SKM-1 treated with dmso at 0.1 percent for 144 hours (cell line): ENCODE measurements at regions not wholly inside any gene's neighbourhood (a gene's known extent, or its start where the extent isn't known, plus 50 kb on each side); places are given as distances from the start of the nearest gene placed in this dataset.

Experiments used
- DNase-seq: peaks from one replicate; lab custom pipeline; 2025; ENCODE audit not compliant: unreplicated experiment; lab: John Stamatoyannopoulos, UW

GRCh38 chr15:98187549-98187948 is 227.0 kb downstream of the ARRDC4 start:
- DNase-seq: no peak

DNA sequence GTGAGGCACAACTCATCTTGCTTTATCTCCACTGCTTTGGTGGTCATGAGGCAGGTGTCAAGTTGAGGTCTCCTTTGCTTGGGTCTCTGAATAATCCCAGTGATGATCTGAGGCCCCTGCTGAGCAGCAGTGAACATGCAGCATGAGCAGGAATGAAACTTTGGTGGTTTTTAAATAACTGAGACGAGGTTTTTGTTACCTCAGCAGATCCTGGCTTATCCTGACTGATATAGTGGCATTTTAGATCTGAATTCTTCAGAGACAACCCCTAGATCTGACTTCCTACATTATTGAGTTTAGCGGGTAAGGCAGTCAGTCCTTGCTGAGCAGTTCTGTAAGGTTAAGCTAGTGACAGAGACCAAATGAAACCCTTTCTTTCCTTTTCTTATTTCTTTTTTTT is 230.4 kb downstream of the ARRDC4 start:
- DNase-seq: no peak

- no peak for DNase-seq
Measured at GRCh38 chr15:98195796-98196195, 235.3 kb downstream of the ARRDC4 start.

DNA sequence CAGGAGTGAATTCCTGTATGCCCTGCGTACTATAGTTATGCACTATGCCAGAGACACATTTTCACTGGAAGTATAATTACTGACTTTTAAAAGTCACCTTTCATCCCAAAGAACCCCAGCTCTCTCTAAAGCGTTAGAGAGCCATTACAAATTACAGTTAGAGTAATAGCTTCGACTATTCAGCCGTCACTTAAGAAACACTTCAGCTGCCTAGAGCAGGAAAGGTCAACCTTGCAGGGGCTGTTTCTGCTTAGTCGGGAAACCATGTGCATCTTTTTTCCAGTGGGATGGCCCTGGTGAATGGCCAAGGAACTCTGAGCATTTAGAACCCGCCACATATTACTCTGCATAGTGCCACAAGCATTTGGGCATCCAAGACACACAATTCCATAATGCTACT is 235.9 kb downstream of the ARRDC4 start:
- no peak for DNase-seq

- DNase-seq: no peak
Measured at GRCh38 chr15:98202256-98202655, 241.8 kb downstream of the ARRDC4 start.

DNA sequence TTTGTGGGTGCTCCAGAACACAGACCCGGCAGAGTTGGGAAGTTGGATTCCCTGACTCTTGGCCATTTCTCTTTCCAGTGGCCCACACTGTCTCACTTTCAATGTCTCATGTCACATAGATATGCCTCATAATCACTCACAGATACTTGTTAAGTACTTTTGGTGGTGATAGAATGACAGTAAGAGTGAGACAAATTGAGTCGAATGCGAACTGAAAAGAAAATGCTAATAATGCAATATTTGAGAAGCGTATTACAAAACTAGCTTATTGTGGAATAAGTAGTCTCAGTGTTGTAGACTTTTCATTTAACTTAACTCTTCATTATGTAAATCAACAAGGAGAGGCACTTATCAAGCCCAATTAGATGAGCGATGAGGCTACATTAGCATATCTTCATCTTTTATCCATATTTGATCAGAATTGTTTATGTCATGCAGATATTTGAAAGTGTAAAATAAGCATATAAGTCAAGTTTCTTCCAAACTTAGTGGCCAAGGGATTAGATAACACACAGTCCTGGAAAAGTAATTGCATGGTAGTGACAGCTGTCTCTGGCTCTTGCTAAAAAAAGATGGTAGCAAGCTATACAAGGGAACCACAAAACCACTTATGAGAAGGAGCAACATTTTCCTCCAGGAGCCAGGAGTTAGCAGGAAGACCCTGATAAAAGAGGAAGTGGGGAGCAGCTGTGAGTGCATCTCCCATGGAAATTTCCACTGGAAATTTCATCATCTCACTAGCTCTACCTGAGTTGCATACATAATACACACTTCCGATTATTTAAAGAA is 243.6 kb downstream of the ARRDC4 start:
- DNase-seq: no peak

DNA sequence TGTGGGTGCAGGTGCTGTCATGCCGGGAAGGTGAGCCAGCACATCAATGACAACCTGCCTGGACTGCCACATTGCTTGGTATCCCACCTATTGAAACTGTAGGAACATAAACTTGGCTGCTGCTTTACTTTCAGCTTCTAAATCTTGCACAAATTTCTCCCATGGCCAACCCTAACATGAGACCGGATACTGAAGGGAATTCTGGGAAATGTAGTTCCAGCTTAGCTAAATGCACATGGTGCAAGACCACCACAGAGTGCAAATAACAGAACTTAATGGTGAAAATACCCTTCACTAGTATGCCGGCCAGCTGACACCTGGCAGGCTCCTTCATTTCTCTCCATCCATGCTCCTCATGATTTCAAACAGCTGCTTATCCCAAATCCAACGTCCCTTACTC is 247.4 kb downstream of the ARRDC4 start:
- DNase-seq: no peak

DNA sequence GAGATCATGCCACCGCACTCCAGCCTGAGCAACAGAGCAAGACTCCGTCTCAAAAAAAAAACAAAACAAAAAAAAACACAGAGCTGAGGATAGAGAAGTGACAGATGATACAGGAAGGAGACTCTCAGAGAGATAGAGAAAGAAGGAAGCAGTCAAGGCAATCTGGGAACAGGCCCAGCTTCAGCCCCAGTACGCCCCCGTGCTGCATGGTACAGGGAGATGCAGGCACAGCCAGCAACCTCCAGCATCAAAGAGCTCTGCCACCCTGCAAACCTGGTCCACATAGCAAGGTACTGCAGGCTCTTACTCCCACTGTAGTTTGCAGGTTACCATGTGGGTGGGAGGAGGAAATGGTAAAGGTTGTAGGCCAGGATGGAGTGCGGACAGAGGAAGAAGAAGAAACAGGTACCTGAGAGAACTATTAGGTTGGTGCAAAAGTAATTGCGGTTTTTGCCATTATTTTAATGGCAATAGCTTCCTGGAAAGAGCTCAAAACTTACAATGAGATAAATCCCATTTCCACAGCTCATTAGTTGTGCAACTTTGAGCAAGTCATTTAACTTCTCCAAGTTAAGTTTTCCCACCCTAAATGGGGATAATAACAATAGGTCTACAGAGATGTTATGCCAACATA is 253.0 kb downstream of the ARRDC4 start:
- DNase-seq: no peak

DNA sequence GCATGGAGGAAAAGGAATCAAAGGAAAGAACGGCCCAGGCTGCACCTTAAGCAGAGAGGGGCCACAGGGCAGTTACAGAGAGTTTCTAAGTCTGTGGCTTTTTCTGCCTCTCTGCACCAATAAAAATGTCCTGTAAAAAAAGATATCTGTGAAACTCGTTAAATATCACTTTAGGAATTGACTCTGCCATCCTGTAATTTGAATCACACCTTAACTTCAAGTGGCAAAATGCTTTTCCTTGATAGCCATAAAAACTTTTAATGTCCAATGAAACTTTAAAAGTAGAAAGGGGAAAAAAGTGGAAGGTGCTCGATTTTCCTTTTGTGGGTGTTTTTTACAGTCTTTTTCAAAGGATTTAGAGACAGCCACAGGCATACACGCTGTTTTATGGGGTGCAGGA is 255.7 kb downstream of the ARRDC4 start:
- DNase-seq: no peak

DNA sequence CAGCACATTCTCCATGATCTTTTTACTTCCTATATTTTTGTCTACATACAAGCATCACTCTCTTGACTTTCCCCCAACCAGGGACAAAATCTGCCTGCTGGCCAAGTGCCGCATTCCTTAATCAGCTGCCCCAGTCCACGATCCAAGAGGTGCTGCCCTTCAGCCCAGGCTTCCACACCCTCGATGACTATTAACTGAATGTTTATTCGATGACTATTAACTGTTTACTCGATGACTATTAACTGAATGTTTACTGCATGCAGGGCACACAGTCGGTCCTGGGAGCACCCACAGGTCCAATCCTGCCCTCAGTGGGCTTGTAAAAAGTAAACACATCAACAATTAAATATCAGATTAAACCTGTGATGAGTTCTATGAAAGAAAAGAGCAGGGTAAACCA is 256.9 kb downstream of the ARRDC4 start:
- DNase-seq: no peak

- no peak for DNase-seq
Measured at GRCh38 chr15:98221144-98221543, 260.6 kb downstream of the ARRDC4 start.

DNA sequence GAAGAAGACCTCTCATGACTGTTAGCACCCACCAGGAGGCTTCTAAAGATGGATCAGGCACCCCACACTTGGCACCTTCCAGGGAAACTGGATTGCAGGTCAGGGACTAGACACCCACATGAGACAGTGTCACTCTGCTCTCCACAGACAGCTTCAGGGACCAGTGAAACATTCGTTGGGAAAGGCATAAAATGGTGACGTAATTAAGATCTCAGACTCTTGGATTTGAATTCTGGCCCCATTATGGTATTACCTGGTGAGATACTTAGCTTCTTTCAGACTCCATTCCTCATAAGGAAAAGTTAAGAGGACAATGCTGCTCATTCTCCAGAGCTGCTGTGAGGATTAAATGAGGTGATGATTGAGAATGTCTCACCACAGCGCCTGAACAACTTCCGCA is 261.1 kb downstream of the ARRDC4 start:
- DNase-seq: no peak

DNA sequence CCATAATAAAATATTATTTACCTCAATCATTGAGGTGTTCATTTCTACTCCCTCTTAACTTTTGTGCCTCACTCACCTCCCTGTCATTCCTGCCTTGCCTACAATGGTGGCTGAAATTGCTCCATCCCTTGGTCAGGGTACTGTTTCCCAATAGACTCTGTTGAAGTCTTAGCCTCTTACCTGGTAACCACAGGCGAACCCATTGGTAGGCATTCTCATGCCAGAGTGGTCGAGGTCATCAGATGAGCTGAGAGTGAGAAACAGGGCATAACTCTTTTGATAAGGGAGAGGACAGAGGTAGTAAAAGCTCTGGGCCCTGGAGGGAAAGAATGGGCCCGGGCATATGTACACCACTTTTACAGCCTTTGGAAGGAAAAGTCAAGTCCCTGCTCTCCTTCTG is 265.6 kb downstream of the ARRDC4 start:
- no peak for DNase-seq

DNA sequence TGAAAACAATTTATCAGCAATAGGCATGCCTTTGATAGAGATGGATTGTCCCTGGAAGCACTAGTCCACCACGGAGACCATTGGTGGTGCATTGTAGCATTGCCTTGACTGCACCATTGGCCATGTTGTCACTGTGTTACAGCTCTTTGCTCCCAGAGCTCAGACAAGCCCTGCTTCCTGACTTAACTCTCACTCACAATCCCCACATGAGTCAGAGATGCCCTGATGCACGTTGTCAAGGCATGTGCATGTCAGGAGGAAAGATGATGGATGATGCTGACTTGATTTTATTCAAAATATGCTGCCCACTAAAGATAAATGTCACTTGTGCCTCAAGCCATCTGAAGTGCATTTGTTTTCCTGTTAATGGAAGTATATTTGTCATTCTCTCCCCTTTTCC is 266.1 kb downstream of the ARRDC4 start:
- no peak for DNase-seq

DNA sequence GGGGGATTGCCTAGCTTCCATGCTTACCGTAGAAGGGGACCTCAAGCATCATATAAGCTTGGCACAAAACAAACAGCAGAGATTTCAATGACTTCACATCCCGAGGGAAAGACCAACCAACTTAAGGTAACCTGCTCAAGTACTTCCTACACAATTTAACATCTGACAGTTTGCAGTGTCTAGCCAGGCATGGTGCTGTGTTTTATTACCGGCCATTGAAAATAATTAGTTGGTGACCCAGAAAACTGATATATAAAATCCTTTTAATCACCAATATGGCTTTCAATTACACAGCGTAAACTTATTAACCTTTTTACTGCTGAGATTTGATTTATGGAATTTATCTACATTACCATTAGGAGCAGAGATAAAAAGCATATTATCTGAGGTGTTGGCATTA is 268.3 kb downstream of the ARRDC4 start:
- DNase-seq: no peak

GRCh38 chr15:98230975-98231374 is 270.5 kb downstream of the ARRDC4 start:
- DNase-seq: no peak

GRCh38 chr15:98231696-98232440 is 271.4 kb downstream of the ARRDC4 start:
- no peak for DNase-seq

DNA sequence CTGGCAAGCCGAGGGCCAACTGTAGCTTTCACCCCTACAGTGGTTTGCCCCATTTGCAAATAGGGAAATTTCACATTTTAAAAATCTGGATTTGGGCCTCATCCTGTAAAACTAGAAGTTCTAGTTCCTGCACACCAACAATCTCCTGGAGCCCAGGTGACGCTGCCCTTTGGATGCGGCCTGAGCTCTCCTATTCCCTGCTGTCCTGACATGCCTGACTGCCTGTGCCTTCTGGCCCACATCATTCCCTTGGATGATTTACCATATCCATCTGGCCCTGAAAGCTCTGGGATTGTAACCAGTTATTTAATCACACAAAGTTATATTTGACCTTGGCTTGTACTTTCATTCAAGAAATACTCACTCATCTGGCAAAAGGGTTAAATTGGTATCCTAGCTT is 272.3 kb downstream of the ARRDC4 start:
- DNase-seq: no peak

DNA sequence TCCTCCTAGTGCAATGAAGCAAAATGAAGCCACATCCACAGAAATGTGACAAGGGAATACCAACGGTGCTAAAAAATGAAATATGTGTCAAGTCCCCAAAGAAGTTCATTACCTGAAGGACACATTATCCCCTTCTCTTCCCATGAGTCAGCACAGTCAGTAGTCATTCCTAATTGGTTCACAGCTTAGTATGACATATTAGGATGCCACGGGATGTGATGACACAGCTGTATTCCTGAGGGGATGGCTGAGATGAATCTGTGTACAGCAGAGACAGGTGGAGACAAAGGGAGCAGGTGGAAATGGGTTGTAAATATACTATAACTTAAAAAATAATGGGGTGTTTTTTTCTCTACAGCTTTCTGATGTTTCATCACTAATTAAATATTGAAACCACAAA is 273.4 kb downstream of the ARRDC4 start:
- DNase-seq: no peak

GRCh38 chr15:98240303-98240702 is 279.8 kb downstream of the ARRDC4 start:
- no peak for DNase-seq

DNA sequence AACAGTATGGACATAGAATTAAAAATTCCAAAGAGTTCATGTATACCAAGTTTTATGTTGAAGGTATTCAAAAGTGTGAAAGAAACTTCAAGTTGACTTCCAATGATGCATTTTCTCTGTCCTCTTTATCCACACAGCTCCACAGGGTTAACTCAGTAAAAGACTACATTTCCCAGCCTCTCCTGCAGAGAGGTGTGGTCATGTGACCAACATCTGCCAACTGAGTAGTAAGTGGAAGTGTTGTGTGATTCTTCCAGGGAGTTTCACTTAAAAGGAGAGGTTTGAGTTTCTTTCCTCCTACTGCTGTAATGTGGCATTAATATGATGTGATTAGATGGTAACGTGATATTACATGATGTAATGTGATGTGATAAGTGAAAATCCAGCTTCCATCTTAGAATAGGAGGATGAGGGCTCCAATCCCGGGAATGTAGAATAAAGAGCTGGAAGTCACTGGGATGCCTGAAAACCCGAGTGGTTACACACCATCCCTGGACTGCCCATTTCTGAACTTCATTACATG is 280.6 kb downstream of the ARRDC4 start:
- DNase-seq: no peak

GRCh38 chr15:98257290-98257689 is 296.8 kb downstream of the ARRDC4 start:
- DNase-seq: no peak
